HUES48 (cell line): ENCODE measurements at regions not wholly inside any gene's neighbourhood (a gene's known extent, or its start where the extent isn't known, plus 50 kb on each side); places are given as distances from the start of the nearest gene placed in this dataset.

Experiments used
- H3K27ac ChIP-seq: one replicate; pipeline ENCODE4 v1.7.0; 2013; ENCODE audit warnings: low read depth, low read length, inconsistent platforms
- H3K27me3 ChIP-seq: 2 replicates; pipeline ENCODE4 v1.6.1; 2013; ENCODE audit warnings: mild to moderate bottlenecking, low read length; ENCODE audit not compliant: control insufficient read depth, insufficient read depth
- H3K36me3 ChIP-seq: 2 replicates; pipeline ENCODE4 v1.6.1; 2013; ENCODE audit warnings: low read length; ENCODE audit not compliant: control insufficient read depth, insufficient read depth
- H3K4me1 ChIP-seq: 2 replicates; pipeline ENCODE4 v1.6.1; 2013; ENCODE audit warnings: mild to moderate bottlenecking, low read length; ENCODE audit not compliant: control insufficient read depth, insufficient read depth
- H3K4me3 ChIP-seq: 2 replicates; pipeline ENCODE4 v1.5.1; 2013; ENCODE audit warnings: mild to moderate bottlenecking, low read depth, low read length
- H3K9ac ChIP-seq: 2 replicates; pipeline ENCODE4 v1.6.1; 2013; ENCODE audit warnings: mild to moderate bottlenecking, low read depth, low read length, moderate library complexity
- H3K9me3 ChIP-seq: 2 replicates; pipeline ENCODE4 v1.6.1; 2013; ENCODE audit warnings: low read length; ENCODE audit not compliant: control insufficient read depth, insufficient read depth

DNA sequence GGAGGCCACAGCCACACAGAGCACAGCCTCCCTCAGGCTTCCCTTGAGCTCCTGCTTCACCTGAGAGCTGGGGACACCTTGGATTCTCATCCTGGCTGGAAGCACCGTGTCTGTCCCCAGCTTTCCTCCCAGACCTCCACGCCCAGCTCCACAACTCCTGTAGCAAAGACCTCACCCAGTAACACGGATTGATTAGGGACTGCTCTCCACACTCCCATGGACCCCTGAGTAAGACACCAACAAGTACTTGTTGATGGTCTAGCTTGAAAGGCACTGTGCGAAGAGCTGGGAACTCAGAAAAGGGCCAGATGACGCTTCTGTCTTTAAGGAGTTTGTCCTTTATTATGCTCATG is 109.6 kb downstream of the DLL1 start:
- no peak overlapping the region for H3K4me3 ChIP-seq
- H3K27ac ChIP-seq, result no peak overlapping the region
- no peak overlapping the region for H3K9ac ChIP-seq
- H3K4me1 ChIP-seq, result no peaks in the 10 kb centered on the region
- peaks cover 7% of the 10 kb centered on the region; the same call in 1 of the 2 replicates for H3K9me3 ChIP-seq
- no peaks in the 10 kb centered on the region for H3K27me3 ChIP-seq
- H3K36me3 ChIP-seq, result no peaks in the 10 kb centered on the region

DNA sequence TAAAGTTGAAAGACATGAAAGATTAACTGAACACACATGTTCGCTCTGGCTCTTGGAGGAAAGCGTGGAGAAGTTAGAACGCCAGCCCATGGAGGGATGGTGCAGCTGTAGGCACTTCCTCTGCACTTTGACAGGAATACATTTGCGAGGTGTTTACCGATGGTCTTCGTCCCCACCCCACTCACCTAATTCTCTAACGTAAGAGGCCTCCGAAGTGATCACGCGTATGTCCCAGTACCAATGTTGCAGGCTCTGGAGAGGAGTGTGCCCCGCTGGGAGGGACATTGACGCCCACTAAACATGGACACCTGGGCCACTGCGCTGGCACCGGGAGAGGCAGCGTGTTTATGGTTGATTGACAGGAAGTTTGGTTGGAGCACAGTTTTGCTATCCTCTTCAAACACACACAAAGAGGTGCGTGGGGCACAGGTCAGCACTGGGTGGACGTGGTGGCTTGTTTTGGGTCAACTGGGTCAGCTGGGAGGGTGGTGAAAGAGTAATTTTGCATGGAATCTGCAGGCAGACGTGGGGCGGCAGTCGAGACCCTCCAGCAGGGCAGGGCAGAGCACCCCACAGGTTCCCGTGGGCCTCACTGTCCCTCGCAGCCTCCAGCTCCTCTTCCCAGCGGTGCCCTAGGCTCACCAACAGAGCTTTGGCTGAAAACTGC is 110.1 kb downstream of the DLL1 start:
- Histone ChIP-seq H3K36me3 (no peaks in the 10 kb centered on the region), H3K4me3 (no peak overlapping the region), H3K27ac (no peak overlapping the region), H3K4me1 (no peaks in the 10 kb centered on the region), H3K9me3 (peaks cover 7% of the 10 kb centered on the region; the same call in 1 of the 2 replicates), H3K27me3 (no peaks in the 10 kb centered on the region), H3K9ac (no peak overlapping the region)

DNA sequence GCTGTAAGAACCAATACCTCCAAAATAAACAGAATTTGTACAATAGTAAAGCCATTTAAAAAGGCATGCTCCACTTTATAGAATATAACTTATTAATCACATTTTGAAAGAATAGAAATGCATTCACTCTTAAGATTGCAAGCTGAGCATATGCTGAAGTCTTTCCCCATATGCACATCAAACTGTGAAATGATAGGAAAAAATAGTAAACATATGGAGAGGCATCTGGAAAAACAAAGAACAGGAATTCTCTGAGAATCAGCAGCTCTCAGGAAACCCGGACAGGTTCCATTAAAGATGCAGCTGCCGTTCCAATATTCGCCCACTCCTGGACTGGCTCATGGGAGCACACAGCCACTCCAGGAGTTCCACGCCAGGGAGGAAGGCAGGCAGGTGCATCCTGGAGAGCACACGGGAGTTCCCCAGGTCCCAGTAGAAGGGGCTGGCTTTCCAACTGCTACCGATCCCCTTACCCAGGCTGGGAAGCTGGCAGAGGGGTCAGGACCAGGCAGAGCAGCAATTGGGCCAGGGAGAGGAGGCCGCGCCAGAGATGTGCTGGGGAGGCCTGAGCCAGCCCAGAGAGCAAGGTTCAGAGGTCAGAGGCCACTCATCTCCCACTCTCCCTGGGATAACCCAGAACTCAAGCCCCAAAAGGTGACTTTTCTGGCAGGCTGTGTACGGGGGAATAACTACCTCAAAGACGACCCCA is 111.1 kb downstream of the DLL1 start:
- Histone ChIP-seq H3K4me3 (no peak overlapping the region), H3K27ac (no peak overlapping the region)

DNA sequence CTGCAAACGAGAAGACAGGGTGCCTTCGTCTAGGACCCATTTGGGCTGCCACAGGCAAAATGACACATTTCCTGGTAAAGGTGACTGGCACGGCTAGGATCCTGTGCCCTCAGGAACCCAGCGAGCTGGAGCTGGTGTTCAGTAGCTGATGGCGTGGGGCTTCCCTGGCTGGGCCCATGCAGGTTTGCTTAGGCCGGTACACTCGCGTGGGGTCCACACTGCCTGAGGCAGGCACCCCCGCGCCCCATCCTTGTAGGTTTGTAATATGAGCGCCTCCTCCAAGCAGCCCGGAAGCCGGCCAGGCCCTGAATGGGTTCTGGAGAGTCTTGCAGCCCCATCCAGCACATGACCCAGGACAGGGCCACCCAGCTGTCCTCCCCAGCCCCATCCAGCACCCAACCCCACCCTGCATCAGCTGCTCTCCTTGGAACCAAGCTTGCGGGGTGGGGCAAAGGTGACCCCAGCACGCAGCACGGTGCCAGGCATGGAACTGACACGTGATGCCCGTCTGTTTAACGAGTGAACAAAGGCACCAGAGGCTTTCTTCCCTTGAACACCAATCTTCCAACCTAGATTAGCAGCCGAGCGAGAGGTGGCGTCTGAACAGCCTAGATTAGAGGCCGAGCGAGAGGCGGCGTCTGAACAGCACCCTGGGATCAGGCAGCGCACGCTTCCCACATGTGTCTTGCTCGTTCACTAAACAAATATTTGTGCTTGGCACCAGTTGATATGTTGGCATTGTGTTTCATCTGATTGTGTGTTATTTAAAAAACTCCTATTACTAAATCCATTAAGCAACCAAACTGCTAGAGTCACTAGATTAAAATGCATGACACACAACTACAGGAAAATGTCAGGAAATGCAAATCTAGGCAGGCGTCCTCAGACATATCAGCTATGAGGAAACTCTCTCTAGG is 112.1 kb downstream of the DLL1 start:
- H3K36me3 ChIP-seq, result no peaks in the 10 kb centered on the region
- no peak overlapping the region for H3K27ac ChIP-seq
- H3K9ac ChIP-seq, result no peak overlapping the region
- peaks cover 7% of the 10 kb centered on the region; the same call in 1 of the 2 replicates for H3K9me3 ChIP-seq
- no peaks in the 10 kb centered on the region for H3K4me1 ChIP-seq
- no peak overlapping the region for H3K4me3 ChIP-seq
- no peaks in the 10 kb centered on the region for H3K27me3 ChIP-seq

More for the DNA sequence above, 111.1 kb downstream of the DLL1 start:
- Histone ChIP-seq H3K27me3 (no peaks in the 10 kb centered on the region), H3K9me3 (peaks cover 7% of the 10 kb centered on the region; the same call in 1 of the 2 replicates), H3K9ac (no peak overlapping the region), H3K4me1 (no peaks in the 10 kb centered on the region), H3K36me3 (no peaks in the 10 kb centered on the region)

DNA sequence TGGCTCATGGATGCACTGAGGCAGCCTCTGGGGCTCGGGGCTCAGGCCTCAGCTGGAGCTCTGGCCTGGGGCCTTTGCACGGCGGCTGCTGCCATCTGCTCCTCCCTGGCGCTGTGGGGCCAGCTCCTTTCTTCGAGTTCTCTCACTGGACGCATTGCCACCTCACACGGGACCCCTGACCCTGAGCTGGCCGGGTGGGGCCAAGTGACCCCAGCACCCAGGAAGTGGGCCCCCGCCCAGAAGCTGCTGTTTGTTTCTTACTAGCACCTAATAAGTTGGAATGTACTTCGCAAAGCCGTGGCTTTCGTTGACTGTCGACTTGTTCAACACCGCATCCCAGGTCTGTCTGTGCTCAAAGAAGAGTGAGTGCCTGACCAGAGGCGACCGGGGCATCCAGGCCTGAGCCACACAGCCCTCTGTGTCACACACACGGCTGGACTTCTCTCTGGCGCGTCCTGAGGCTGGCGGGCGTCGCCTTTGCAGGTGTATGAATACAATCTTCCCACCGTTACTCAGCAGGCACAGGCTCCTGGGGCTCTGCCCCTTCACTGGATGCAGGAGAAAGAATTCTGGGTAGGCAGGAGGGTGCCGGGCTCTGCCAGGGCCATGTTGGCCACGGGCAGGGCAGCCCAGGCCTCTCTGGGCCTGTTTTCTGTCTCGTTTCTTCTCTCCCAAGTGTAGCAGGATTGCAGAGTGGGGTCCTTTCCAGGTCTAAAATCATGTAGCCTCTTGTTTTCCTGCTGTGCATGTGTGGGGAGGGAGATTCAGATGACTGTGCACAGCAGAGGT is 112.9 kb downstream of the DLL1 start:
- no peaks in the 10 kb centered on the region for H3K27me3 ChIP-seq
- H3K4me1 ChIP-seq, result no peaks in the 10 kb centered on the region
- no peak overlapping the region for H3K4me3 ChIP-seq
- no peak overlapping the region for H3K27ac ChIP-seq
- no peaks in the 10 kb centered on the region for H3K36me3 ChIP-seq
- peaks cover 7% of the 10 kb centered on the region; the same call in 1 of the 2 replicates for H3K9me3 ChIP-seq
- H3K9ac ChIP-seq, result no peak overlapping the region

DNA sequence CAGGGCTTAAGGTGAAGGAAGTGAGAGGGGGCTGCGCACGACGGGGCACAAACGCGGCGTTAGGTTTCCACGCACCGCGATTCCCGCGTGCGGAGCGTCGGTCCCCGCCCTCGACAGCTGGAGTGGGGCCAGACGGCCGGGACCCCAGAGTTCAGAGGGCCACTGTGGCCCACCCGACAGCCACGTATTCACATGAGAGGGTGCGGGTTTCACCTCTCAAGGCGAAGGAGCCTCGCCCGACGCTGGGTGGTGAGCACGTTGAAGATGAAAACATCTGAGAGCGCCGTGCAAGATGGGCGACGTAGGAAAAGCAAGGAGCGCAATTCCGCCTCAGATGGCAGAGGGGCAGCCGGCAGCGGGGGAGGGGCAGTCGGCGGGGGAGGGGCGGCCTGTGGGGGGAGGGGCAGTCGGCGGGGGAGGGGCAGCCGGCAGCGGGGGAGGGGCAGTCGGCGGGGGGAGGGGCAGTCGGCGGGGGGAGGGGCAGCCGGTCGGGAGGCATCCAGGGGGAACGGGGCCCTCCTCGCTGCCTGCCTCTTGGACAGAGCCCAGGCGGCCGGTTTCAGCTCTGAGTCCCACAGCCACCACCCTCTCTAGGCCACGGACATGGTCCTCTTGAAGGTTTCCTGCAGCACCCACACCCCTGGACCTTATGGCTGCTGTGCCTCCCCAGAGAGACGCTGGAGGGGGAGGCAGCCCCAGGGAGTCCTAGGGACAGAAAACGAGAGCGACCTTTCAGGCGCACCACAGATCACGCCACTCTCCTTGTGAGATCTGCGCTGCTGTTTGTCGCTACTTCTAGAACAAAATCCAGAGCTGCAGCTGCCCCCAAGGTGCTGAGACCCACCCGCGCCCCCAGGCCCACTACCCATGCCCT is 113.7 kb downstream of the DLL1 start:
- Histone ChIP-seq H3K4me3 (no peak overlapping the region), H3K36me3 (no peaks in the 10 kb centered on the region), H3K4me1 (no peaks in the 10 kb centered on the region), H3K9me3 (peaks cover 7% of the 10 kb centered on the region; the same call in 1 of the 2 replicates), H3K27me3 (no peaks in the 10 kb centered on the region), H3K9ac (no peak overlapping the region), H3K27ac (no peak overlapping the region)

DNA sequence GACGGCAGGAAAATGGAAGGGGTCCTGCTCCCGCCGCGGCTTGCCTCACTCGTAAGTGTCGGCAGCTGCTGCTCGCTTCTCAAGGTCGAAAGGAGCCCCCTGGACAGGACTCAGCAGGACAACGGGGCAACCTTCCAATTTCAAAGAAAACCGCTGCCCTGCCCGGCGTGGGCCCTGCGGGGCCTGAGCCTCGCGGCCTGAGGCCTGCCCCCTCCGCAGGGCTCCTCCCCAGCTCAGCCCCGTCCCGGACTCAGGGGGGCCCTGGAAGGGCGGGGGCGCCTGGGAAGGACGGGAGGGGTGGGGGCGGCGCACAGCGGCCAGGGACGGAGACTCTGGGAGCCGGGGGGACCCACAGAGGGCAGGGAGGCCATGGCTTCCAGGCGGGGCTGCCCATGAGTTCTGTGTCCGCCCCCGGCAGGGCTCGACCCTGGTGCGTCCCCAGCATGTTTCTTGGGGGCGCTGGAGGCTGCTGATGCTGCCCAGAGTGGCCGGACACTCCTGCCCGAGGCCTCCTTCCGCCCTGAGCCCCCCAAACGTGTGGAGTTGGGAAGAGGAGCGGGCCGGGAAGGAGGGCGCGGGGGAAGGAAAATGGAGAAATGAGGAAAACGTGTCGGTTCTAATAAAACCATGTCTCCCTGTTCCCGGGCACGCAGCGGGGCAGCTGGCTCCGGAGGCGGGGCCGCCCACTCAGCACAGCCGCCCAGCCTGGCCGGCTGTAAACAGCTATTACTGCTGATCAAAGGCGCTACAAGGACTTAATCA is 114.6 kb downstream of the DLL1 start:
- H3K4me3 ChIP-seq, result no peak overlapping the region
- peaks cover 7% of the 10 kb centered on the region; the same call in 1 of the 2 replicates for H3K9me3 ChIP-seq
- no peaks in the 10 kb centered on the region for H3K4me1 ChIP-seq
- H3K27ac ChIP-seq, result no peak overlapping the region
- H3K36me3 ChIP-seq, result no peaks in the 10 kb centered on the region
- no peak overlapping the region for H3K9ac ChIP-seq
- no peaks in the 10 kb centered on the region for H3K27me3 ChIP-seq

DNA sequence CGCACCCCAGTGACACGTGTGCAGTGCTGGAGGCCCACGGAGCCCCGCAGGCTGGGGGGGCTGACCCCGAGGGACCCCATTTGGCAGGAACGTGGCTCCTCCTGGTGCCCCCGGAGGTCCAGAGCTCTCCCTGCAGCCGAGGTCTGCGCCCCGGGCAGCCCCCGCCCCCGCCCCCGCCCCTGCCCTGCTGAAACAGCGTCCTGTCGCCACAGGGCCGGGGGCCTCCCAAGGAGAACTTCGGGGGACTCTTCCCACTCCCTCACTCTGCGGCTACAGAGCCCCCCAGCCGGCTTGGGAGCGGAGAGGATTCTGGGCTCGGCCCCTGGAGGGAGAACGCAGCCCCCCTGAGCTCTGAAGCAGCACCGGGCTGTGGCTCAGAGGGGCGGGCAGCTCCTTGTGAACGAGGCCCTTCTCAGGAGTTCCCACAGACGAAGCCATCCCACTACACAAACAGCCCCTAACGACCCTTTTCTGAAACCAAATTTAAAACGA is 115.2 kb downstream of the DLL1 start:
- Histone ChIP-seq H3K27ac (no peak overlapping the region), H3K36me3 (no peaks in the 10 kb centered on the region), H3K9me3 (peaks cover 7% of the 10 kb centered on the region; the same call in 1 of the 2 replicates), H3K27me3 (no peaks in the 10 kb centered on the region), H3K9ac (no peak overlapping the region), H3K4me1 (no peaks in the 10 kb centered on the region), H3K4me3 (no peak overlapping the region)
